ENCODE measurements at regions not wholly inside any gene's neighbourhood (a gene's known extent, or its start where the extent isn't known, plus 50 kb on each side); places are given as distances from the start of the nearest gene placed in this dataset.

GRCh38 chr22:44601725-44602124, 100.3 kb upstream of the PRR5 start:
- Histone ChIP-seq H3K9ac (ENCODE audit: low read length in 2 of 2) (no peak overlapping the region), H3K27ac (ENCODE audit: low read length) (no peak overlapping the region), H3K27me3 (ENCODE audit: control insufficient read depth in 1 of 2, insufficient read depth in 2 of 2, low read length in 2 of 2) (peaks cover 0 to 5% of the 10 kb centered on the region in 2 donors), H3K9me3 (ENCODE audit: control insufficient read depth in 2 of 2, low read length in 2 of 2) (no peaks in the 10 kb centered on the region), H3K4me1 (ENCODE audit: control insufficient read depth, insufficient read depth, low read length) (no peaks in the 10 kb centered on the region), H3K36me3 (ENCODE audit: control insufficient read depth in 2 of 2, insufficient read depth in 2 of 2, low read length in 2 of 2) (no peaks in the 10 kb centered on the region), H3K4me3 (ENCODE audit: low read length in 2 of 2) (no peak overlapping the region)

GRCh38 chr22:44601189-44601588, 100.8 kb upstream of the PRR5 start:
- no peaks in the 10 kb centered on the region for H3K9me3 ChIP-seq (ENCODE audit: control insufficient read depth in 2 of 2, low read length in 2 of 2)
- no peak overlapping the region for H3K9ac ChIP-seq (ENCODE audit: low read length in 2 of 2)
- peaks cover 0 to 8% of the 10 kb centered on the region in 2 donors for H3K27me3 ChIP-seq (ENCODE audit: control insufficient read depth in 1 of 2, insufficient read depth in 2 of 2, low read length in 2 of 2)
- H3K4me3 ChIP-seq (ENCODE audit: low read length in 2 of 2), result no peak overlapping the region
- H3K36me3 ChIP-seq (ENCODE audit: control insufficient read depth in 2 of 2, insufficient read depth in 2 of 2, low read length in 2 of 2), result no peaks in the 10 kb centered on the region
- H3K27ac ChIP-seq (ENCODE audit: low read length), result no peak overlapping the region
- no peaks in the 10 kb centered on the region for H3K4me1 ChIP-seq (ENCODE audit: control insufficient read depth, insufficient read depth, low read length)

- Histone ChIP-seq H3K4me3 (ENCODE audit: low read length in 2 of 2) (no peak overlapping the region), H3K4me1 (ENCODE audit: control insufficient read depth, insufficient read depth, low read length) (no peaks in the 10 kb centered on the region), H3K9me3 (ENCODE audit: control insufficient read depth in 2 of 2, low read length in 2 of 2) (no peaks in the 10 kb centered on the region), H3K36me3 (ENCODE audit: control insufficient read depth in 2 of 2, insufficient read depth in 2 of 2, low read length in 2 of 2) (no peaks in the 10 kb centered on the region), H3K27me3 (ENCODE audit: control insufficient read depth in 1 of 2, insufficient read depth in 2 of 2, low read length in 2 of 2) (peaks cover 0 to 6% of the 10 kb centered on the region in 2 donors), H3K27ac (ENCODE audit: low read length) (no peak overlapping the region), H3K9ac (ENCODE audit: low read length in 2 of 2) (no peak overlapping the region)
These were observed 101.7 kb upstream of the PRR5 start for GRCh38 chr22:44600207-44600785.

- Histone ChIP-seq H3K9ac (ENCODE audit: low read length in 2 of 2) (no peak overlapping the region), H3K4me1 (ENCODE audit: control insufficient read depth, insufficient read depth, low read length) (no peaks in the 10 kb centered on the region), H3K36me3 (ENCODE audit: control insufficient read depth in 2 of 2, insufficient read depth in 2 of 2, low read length in 2 of 2) (no peaks in the 10 kb centered on the region), H3K4me3 (ENCODE audit: low read length in 2 of 2) (no peak overlapping the region), H3K9me3 (ENCODE audit: control insufficient read depth in 2 of 2, low read length in 2 of 2) (no peaks in the 10 kb centered on the region), H3K27ac (ENCODE audit: low read length) (no peak overlapping the region), H3K27me3 (ENCODE audit: control insufficient read depth in 1 of 2, insufficient read depth in 2 of 2, low read length in 2 of 2) (peaks cover 0 to 7% of the 10 kb centered on the region in 2 donors)
These were observed 101.6 kb upstream of the RTL6 start for GRCh38 chr22:44599500-44600140.

GRCh38 chr22:44599084-44599483, 101.1 kb upstream of the RTL6 start:
- Histone ChIP-seq H3K27ac (ENCODE audit: low read length) (no peak overlapping the region), H3K9me3 (ENCODE audit: control insufficient read depth in 2 of 2, low read length in 2 of 2) (no peaks in the 10 kb centered on the region), H3K9ac (ENCODE audit: low read length in 2 of 2) (no peak overlapping the region), H3K36me3 (ENCODE audit: control insufficient read depth in 2 of 2, insufficient read depth in 2 of 2, low read length in 2 of 2) (no peaks in the 10 kb centered on the region), H3K4me3 (ENCODE audit: low read length in 2 of 2) (no peak overlapping the region), H3K27me3 (ENCODE audit: control insufficient read depth in 1 of 2, insufficient read depth in 2 of 2, low read length in 2 of 2) (peaks cover 0 to 7% of the 10 kb centered on the region in 2 donors), H3K4me1 (ENCODE audit: control insufficient read depth, insufficient read depth, low read length) (no peaks in the 10 kb centered on the region)

GRCh38 chr22:44597616-44598015, 99.6 kb upstream of the RTL6 start:
- Histone ChIP-seq H3K36me3 (ENCODE audit: control insufficient read depth in 2 of 2, insufficient read depth in 2 of 2, low read length in 2 of 2) (no peaks in the 10 kb centered on the region), H3K4me1 (ENCODE audit: control insufficient read depth, insufficient read depth, low read length) (no peaks in the 10 kb centered on the region), H3K9ac (ENCODE audit: low read length in 2 of 2) (no peak overlapping the region), H3K27me3 (ENCODE audit: control insufficient read depth in 1 of 2, insufficient read depth in 2 of 2, low read length in 2 of 2) (peaks cover 0 to 9% of the 10 kb centered on the region in 2 donors), H3K4me3 (ENCODE audit: low read length in 2 of 2) (no peak overlapping the region), H3K27ac (ENCODE audit: low read length) (no peak overlapping the region), H3K9me3 (ENCODE audit: control insufficient read depth in 2 of 2, low read length in 2 of 2) (no peaks in the 10 kb centered on the region)

GRCh38 chr22:44596396-44597125, 98.5 kb upstream of the RTL6 start:
- no peaks in the 10 kb centered on the region for H3K4me1 ChIP-seq (ENCODE audit: control insufficient read depth, insufficient read depth, low read length)
- no peak overlapping the region for H3K27ac ChIP-seq (ENCODE audit: low read length)
- H3K9me3 ChIP-seq (ENCODE audit: control insufficient read depth in 2 of 2, low read length in 2 of 2), result no peaks in the 10 kb centered on the region
- no peak overlapping the region for H3K4me3 ChIP-seq (ENCODE audit: low read length in 2 of 2)
- H3K9ac ChIP-seq (ENCODE audit: low read length in 2 of 2), result no peak overlapping the region
- no peaks in the 10 kb centered on the region for H3K36me3 ChIP-seq (ENCODE audit: control insufficient read depth in 2 of 2, insufficient read depth in 2 of 2, low read length in 2 of 2)
- peaks cover 0 to 11% of the 10 kb centered on the region in 2 donors for H3K27me3 ChIP-seq (ENCODE audit: control insufficient read depth in 1 of 2, insufficient read depth in 2 of 2, low read length in 2 of 2)

GRCh38 chr22:44595841-44596341, 97.9 kb upstream of the RTL6 start:
- no peak overlapping the region for H3K4me3 ChIP-seq (ENCODE audit: low read length in 2 of 2)
- H3K27ac ChIP-seq (ENCODE audit: low read length), result no peak overlapping the region
- no peaks in the 10 kb centered on the region for H3K4me1 ChIP-seq (ENCODE audit: control insufficient read depth, insufficient read depth, low read length)
- H3K9me3 ChIP-seq (ENCODE audit: control insufficient read depth in 2 of 2, low read length in 2 of 2), result no peaks in the 10 kb centered on the region
- no peaks in the 10 kb centered on the region for H3K36me3 ChIP-seq (ENCODE audit: control insufficient read depth in 2 of 2, insufficient read depth in 2 of 2, low read length in 2 of 2)
- peaks cover 3 to 11% of the 10 kb centered on the region in 2 donors for H3K27me3 ChIP-seq (ENCODE audit: control insufficient read depth in 1 of 2, insufficient read depth in 2 of 2, low read length in 2 of 2)
- no peak overlapping the region for H3K9ac ChIP-seq (ENCODE audit: low read length in 2 of 2)

- H3K9ac ChIP-seq (ENCODE audit: low read length in 2 of 2), result no peak overlapping the region
- no peaks in the 10 kb centered on the region for H3K4me1 ChIP-seq (ENCODE audit: control insufficient read depth, insufficient read depth, low read length)
- H3K4me3 ChIP-seq (ENCODE audit: low read length in 2 of 2), result no peak overlapping the region
- H3K27me3 ChIP-seq (ENCODE audit: control insufficient read depth in 1 of 2, insufficient read depth in 2 of 2, low read length in 2 of 2), result peaks cover 3 to 11% of the 10 kb centered on the region in 2 donors
- H3K27ac ChIP-seq (ENCODE audit: low read length), result no peak overlapping the region
- H3K9me3 ChIP-seq (ENCODE audit: control insufficient read depth in 2 of 2, low read length in 2 of 2), result no peaks in the 10 kb centered on the region
- H3K36me3 ChIP-seq (ENCODE audit: control insufficient read depth in 2 of 2, insufficient read depth in 2 of 2, low read length in 2 of 2), result no peaks in the 10 kb centered on the region
These were observed 96.9 kb upstream of the RTL6 start for GRCh38 chr22:44594951-44595350.

GRCh38 chr22:44592824-44593148, 94.8 kb upstream of the RTL6 start:
- Histone ChIP-seq H3K27ac (ENCODE audit: low read length) (no peak overlapping the region), H3K4me3 (ENCODE audit: low read length in 2 of 2) (no peak overlapping the region), H3K9ac (ENCODE audit: low read length in 2 of 2) (no peak overlapping the region), H3K27me3 (ENCODE audit: control insufficient read depth in 1 of 2, insufficient read depth in 2 of 2, low read length in 2 of 2) (peaks cover 3 to 11% of the 10 kb centered on the region in 2 donors), H3K9me3 (ENCODE audit: control insufficient read depth in 2 of 2, low read length in 2 of 2) (peaks cover 0 to 4% of the 10 kb centered on the region in 2 donors), H3K36me3 (ENCODE audit: control insufficient read depth in 2 of 2, insufficient read depth in 2 of 2, low read length in 2 of 2) (no peaks in the 10 kb centered on the region), H3K4me1 (ENCODE audit: control insufficient read depth, insufficient read depth, low read length) (no peaks in the 10 kb centered on the region)
